Liver (tissue), 8 donors: ENCODE measurements at regions not wholly inside any gene's neighbourhood (a gene's known extent, or its start where the extent isn't known, plus 50 kb on each side); places are given as distances from the start of the nearest gene placed in this dataset.

Source experiments
- DNase-seq: peaks from one replicate; pipeline ENCODE4 v3.0.0-alpha.2; 2017; ENCODE audit warnings: low spot score
- H3K27ac ChIP-seq, 2 donors: one replicate each; pipeline ENCODE4 v1.7.0; 2013; ENCODE audit warnings: inconsistent platforms in 2 of 2, low read length in 2 of 2, control low read depth in 1 of 2, low read depth in 1 of 2, mild to moderate bottlenecking in 1 of 2
- H3K27me3 ChIP-seq, 4 donors: one replicate each; pipeline versions ENCODE4 v1.6.1 to v1.7.0; 2013; ENCODE audit warnings: low read length in 3 of 4, inconsistent platforms in 1 of 4, mild to moderate bottlenecking in 1 of 4, moderate library complexity in 1 of 4; ENCODE audit not compliant: control insufficient read depth in 4 of 4, insufficient read depth in 4 of 4
- H3K36me3 ChIP-seq, 4 donors: one replicate each; pipeline versions ENCODE4 v1.6.1 to v1.7.0; 2013; ENCODE audit warnings: low read length in 3 of 4, mild to moderate bottlenecking in 3 of 4, low read depth in 1 of 4, moderate library complexity in 1 of 4; ENCODE audit not compliant: control insufficient read depth in 4 of 4, insufficient read depth in 3 of 4
- H3K4me1 ChIP-seq, 4 donors: one replicate each; pipeline versions ENCODE4 v1.6.1 to v1.7.0; 2013; ENCODE audit warnings: low read length in 3 of 4, mild to moderate bottlenecking in 3 of 4, moderate library complexity in 1 of 4; ENCODE audit not compliant: control insufficient read depth in 4 of 4, insufficient read depth in 4 of 4
- H3K4me3 ChIP-seq, 3 donors: one replicate each; pipeline versions ENCODE4 v1.6.1 to v1.7.0; 2013; ENCODE audit warnings: low read length in 3 of 3, control low read depth in 1 of 3, low read depth in 1 of 3, mild to moderate bottlenecking in 1 of 3
- H3K9ac ChIP-seq, 2 donors: one replicate each; pipeline ENCODE4 v1.7.0; 2013; ENCODE audit warnings: low read length in 2 of 2, mild to moderate bottlenecking in 2 of 2, moderate library complexity in 2 of 2, control low read depth in 1 of 2, low read depth in 1 of 2
- H3K9me3 ChIP-seq, 4 donors: one replicate each; pipeline versions ENCODE4 v1.6.1 to v1.7.0; 2013; ENCODE audit warnings: low read length in 3 of 4; ENCODE audit not compliant: control insufficient read depth in 4 of 4
- ATF3 ChIP-seq: IDR thresholded peaks from 2 replicates; pipeline ENCODE4 v1.6.1; 2016; ENCODE audit warnings: antibody characterized with exemption
- CTCF ChIP-seq: fragments of 150-350 bp; IDR thresholded peaks from 2 replicates; pipeline ENCODE4 v1.5.1; 2017; ENCODE audit warnings: improper control_type of control experiment, low read depth, low read length; ENCODE audit not compliant: missing input control
- EGR1 ChIP-seq, 2 donors: IDR thresholded peaks; 2 replicates each; pipeline ENCODE4 v1.6.1; 2016 to 2018; ENCODE audit warnings: antibody characterized with exemption in 2 of 2, low read depth in 2 of 2
- FOXA1 ChIP-seq: IDR thresholded peaks from 2 replicates; pipeline ENCODE4 v1.6.1; 2016; ENCODE audit warnings: antibody characterized with exemption
- FOXA2 ChIP-seq: IDR thresholded peaks from 2 replicates; pipeline ENCODE4 v1.6.1; 2016; ENCODE audit warnings: antibody characterized with exemption
- GABPA ChIP-seq, 2 donors: IDR thresholded peaks in 1 of 2; conservative IDR thresholded peaks in 1 of 2; 2 replicates each; pipeline ENCODE4 v1.6.1; 2016; ENCODE audit warnings: antibody characterized with exemption in 2 of 2, mild to moderate bottlenecking in 1 of 2, moderate library complexity in 1 of 2
- HNF4A ChIP-seq, 2 donors: conservative IDR thresholded peaks; 2 replicates each; pipeline ENCODE4 v1.6.1; 2016; ENCODE audit warnings: antibody characterized with exemption in 2 of 2, mild to moderate bottlenecking in 2 of 2
- HNF4G ChIP-seq: IDR thresholded peaks from 2 replicates; pipeline ENCODE4 v1.6.1; 2016; ENCODE audit warnings: antibody characterized with exemption
- JUND ChIP-seq, 2 donors: IDR thresholded peaks; 2 replicates each; pipeline ENCODE4 v1.6.1; 2016; ENCODE audit warnings: antibody characterized with exemption in 2 of 2
- NR2F2 ChIP-seq: IDR thresholded peaks from 2 replicates; pipeline ENCODE4 v1.6.1; 2016; ENCODE audit warnings: antibody characterized with exemption
- RAD21 ChIP-seq, 2 donors: IDR thresholded peaks; 2 replicates each; pipeline ENCODE4 v1.6.1; 2016; ENCODE audit warnings: antibody characterized with exemption in 2 of 2, mild to moderate bottlenecking in 2 of 2
- RXRA ChIP-seq, 2 donors: IDR thresholded peaks; 2 replicates each; pipeline ENCODE4 v1.6.1; 2017 to 2018; ENCODE audit warnings: antibody characterized with exemption in 2 of 2, mild to moderate bottlenecking in 1 of 2
- SP1 ChIP-seq: IDR thresholded peaks from 2 replicates; pipeline ENCODE4 v1.6.1; 2018; ENCODE audit warnings: antibody characterized with exemption, mild to moderate bottlenecking
- TAF1 ChIP-seq: conservative IDR thresholded peaks from 2 replicates; pipeline ENCODE4 v1.6.1; 2016; ENCODE audit warnings: antibody characterized with exemption, mild to moderate bottlenecking
- YY1 ChIP-seq: IDR thresholded peaks from 2 replicates; pipeline ENCODE4 v1.6.1; 2016; ENCODE audit warnings: antibody characterized with exemption, mild to moderate bottlenecking
- WGBS: extraction: QIAGEN DNeasy Blood & Tissue Kit; methylation state at CpG from one replicate; pipeline ENCODE4 v1.1.7; 2013; 5-methylcytosine and 5-hydroxymethylcytosine counted together
- TF ChIP-seq, protein P1 (sequence below): IDR thresholded peaks from 2 replicates; pipeline ENCODE4 v1.6.1; 2016; ENCODE audit warnings: antibody characterized with exemption
- TF ChIP-seq, protein P2 (sequence below): IDR thresholded peaks from 2 replicates; pipeline ENCODE4 v1.6.1; 2016; ENCODE audit warnings: antibody characterized with exemption
- TF ChIP-seq, protein P3 (sequence below): IDR thresholded peaks from 2 replicates; pipeline ENCODE4 v1.6.1; 2016; ENCODE audit warnings: antibody characterized with exemption, mild to moderate bottlenecking
- donor health status: healthy.
- donor health status: healthy.
- donor health status: healthy.
- donor health status: healthy.
- donor health status: healthy.

DNA sequence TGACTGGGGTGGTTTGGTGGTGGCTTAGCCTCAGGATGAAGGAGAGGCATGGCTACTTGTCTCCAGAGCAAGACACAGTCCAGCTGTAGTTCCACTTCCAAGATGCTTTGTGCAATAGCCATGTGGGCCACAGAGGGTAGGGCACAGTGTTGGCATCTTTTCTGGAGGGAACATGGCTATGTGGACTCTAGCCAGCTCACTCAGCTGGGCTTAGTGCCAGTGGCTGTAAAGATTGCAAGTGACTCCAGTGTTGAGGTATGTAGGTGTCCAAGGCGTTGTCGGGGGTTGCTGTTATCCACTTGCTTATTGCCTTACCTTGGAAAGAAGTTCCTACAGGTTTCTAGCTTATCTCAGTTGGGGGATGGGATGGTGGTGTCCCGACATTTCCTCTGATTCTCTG, 233.4 kb downstream of the CD109 start:
- no peak for DNase-seq
- H3K9ac ChIP-seq: no peak overlapping the region
- H3K36me3 ChIP-seq: no peaks in the 10 kb centered on the region
- WGBS: 78% methylated on average over 3 of the region's 3 CpGs
- no peak overlapping the region for H3K27ac ChIP-seq
- H3K4me3 ChIP-seq: no peak overlapping the region
- no peaks in the 10 kb centered on the region for H3K4me1 ChIP-seq
- TF ChIP-seq FOXA2 (no peak), SP1 (no peak), HNF4G (no peak), NR2F2 (no peak), JUND (IDR thresholded peaks at IDR 0.05) (no peak), EGR1 (IDR thresholded peaks at IDR 0.05; ENCODE audit: low read depth in 2 of 2) (no peak), RAD21 (IDR thresholded peaks at IDR 0.05) (no peak), TAF1 (no peak), YY1 (no peak), GABPA (IDR thresholded peaks at IDR 0.05 in 1 of 2, conservative IDR thresholded peaks at IDR 0.05 in 1 of 2) (no peak), RXRA (IDR thresholded peaks at IDR 0.05) (no peak), FOXA1 (no peak), CTCF (no peak), ATF3 (no peak)
- TF ChIP-seq, protein P1, sequence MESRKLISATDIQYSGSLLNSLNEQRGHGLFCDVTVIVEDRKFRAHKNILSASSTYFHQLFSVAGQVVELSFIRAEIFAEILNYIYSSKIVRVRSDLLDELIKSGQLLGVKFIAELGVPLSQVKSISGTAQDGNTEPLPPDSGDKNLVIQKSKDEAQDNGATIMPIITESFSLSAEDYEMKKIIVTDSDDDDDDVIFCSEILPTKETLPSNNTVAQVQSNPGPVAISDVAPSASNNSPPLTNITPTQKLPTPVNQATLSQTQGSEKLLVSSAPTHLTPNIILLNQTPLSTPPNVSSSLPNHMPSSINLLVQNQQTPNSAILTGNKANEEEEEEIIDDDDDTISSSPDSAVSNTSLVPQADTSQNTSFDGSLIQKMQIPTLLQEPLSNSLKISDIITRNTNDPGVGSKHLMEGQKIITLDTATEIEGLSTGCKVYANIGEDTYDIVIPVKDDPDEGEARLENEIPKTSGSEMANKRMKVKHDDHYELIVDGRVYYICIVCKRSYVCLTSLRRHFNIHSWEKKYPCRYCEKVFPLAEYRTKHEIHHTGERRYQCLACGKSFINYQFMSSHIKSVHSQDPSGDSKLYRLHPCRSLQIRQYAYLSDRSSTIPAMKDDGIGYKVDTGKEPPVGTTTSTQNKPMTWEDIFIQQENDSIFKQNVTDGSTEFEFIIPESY: no peak
- TF ChIP-seq, protein P2, sequence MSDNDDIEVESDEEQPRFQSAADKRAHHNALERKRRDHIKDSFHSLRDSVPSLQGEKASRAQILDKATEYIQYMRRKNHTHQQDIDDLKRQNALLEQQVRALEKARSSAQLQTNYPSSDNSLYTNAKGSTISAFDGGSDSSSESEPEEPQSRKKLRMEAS: no peak
- no peaks in the 10 kb centered on the region for H3K27me3 ChIP-seq
- H3K9me3 ChIP-seq: peaks cover 0 to 11% (median 4%) of the 10 kb centered on the region in 4 donors

DNA sequence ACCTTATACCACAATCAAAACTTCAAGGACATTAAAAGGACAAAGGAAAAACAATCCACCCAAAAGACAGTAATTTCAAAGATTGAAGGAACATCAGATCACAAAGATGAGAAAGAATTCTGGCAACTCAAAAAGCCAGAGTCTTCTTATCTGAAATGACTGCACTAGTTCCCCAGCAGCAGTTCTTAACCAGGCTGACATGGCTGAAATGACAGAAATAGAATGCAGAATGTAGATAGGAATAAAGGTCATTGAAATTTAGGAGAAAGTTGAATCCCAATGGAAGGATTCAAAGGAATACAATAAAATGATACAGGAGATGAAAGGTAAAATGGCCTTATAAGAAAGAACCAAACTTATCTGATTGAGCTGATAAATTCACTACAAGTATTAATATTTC, 231.4 kb downstream of the CD109 start:
- peaks cover 0 to 11% (median 4%) of the 10 kb centered on the region in 4 donors for H3K9me3 ChIP-seq
- H3K4me3 ChIP-seq: no peak overlapping the region
- TF ChIP-seq RAD21 (IDR thresholded peaks at IDR 0.05): no peak
- TF ChIP-seq, protein P1: no peak
- TF ChIP-seq NR2F2: no peak
- TF ChIP-seq, protein P2: no peak
- no peak for TF ChIP-seq EGR1 (IDR thresholded peaks at IDR 0.05; ENCODE audit: low read depth in 2 of 2)
- TF ChIP-seq TAF1: no peak
- TF ChIP-seq YY1: no peak
- no peak for TF ChIP-seq GABPA (IDR thresholded peaks at IDR 0.05 in 1 of 2, conservative IDR thresholded peaks at IDR 0.05 in 1 of 2)
- no peak for TF ChIP-seq HNF4A (conservative IDR thresholded peaks at IDR 0.05)
- no peak for TF ChIP-seq RXRA (IDR thresholded peaks at IDR 0.05)
- TF ChIP-seq JUND (IDR thresholded peaks at IDR 0.05): no peak
- TF ChIP-seq FOXA2: no peak
- TF ChIP-seq ATF3: no peak
- no peak for TF ChIP-seq FOXA1
- TF ChIP-seq SP1: no peak
- TF ChIP-seq, protein P3, sequence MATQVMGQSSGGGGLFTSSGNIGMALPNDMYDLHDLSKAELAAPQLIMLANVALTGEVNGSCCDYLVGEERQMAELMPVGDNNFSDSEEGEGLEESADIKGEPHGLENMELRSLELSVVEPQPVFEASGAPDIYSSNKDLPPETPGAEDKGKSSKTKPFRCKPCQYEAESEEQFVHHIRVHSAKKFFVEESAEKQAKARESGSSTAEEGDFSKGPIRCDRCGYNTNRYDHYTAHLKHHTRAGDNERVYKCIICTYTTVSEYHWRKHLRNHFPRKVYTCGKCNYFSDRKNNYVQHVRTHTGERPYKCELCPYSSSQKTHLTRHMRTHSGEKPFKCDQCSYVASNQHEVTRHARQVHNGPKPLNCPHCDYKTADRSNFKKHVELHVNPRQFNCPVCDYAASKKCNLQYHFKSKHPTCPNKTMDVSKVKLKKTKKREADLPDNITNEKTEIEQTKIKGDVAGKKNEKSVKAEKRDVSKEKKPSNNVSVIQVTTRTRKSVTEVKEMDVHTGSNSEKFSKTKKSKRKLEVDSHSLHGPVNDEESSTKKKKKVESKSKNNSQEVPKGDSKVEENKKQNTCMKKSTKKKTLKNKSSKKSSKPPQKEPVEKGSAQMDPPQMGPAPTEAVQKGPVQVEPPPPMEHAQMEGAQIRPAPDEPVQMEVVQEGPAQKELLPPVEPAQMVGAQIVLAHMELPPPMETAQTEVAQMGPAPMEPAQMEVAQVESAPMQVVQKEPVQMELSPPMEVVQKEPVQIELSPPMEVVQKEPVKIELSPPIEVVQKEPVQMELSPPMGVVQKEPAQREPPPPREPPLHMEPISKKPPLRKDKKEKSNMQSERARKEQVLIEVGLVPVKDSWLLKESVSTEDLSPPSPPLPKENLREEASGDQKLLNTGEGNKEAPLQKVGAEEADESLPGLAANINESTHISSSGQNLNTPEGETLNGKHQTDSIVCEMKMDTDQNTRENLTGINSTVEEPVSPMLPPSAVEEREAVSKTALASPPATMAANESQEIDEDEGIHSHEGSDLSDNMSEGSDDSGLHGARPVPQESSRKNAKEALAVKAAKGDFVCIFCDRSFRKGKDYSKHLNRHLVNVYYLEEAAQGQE: no peak
- no peak for TF ChIP-seq HNF4G
- TF ChIP-seq CTCF: no peak
- H3K27me3 ChIP-seq: no peaks in the 10 kb centered on the region
- H3K27ac ChIP-seq: no peak overlapping the region
- H3K4me1 ChIP-seq: no peaks in the 10 kb centered on the region
- H3K9ac ChIP-seq: no peak overlapping the region
- DNase-seq: no peak
- no peaks in the 10 kb centered on the region for H3K36me3 ChIP-seq
